ENCODE measurements at regions not wholly inside any gene's neighbourhood (a gene's known extent, or its start where the extent isn't known, plus 50 kb on each side); places are given as distances from the start of the nearest gene placed in this dataset.
"Not testable (repeated sequence)": the region's sequence is repeated elsewhere in the genome, so short reads cannot be mapped to it uniquely, and the experiment has no call there.

DNA sequence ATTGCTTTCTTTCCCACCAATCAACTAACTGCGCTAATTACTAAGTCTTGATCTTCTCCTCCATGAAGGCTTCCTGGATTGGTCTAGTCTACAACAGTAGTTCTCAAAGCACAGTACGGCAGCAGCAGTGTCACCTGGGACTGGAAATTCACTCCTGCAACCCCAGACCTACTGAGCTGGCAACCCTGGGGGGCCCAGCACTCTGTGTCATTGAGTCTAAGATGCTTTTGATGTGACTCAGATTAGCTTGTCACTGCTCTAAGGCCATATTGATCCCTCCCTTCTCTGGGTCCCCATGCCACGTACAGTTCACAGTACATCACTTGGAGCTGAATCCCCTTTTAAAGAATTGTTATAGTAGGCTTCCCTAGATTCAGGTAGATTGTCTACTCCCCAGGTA lies 65.7 kb upstream of the KMT2C start:
- Mint-ChIP-seq H3K4me1 (no peaks in the 10 kb centered on the region), H3K36me3 (ENCODE audit: low read depth) (no peaks in the 10 kb centered on the region), H3K27ac (ENCODE audit: unreplicated experiment) (no peak overlapping the region), H3K27me3 (ENCODE audit: low read depth) (no peaks in the 10 kb centered on the region), H3K9me3 (no peaks in the 10 kb centered on the region), H3K4me3 (no peak overlapping the region)
- DNase-seq (ENCODE audit: low read depth, low spot score), result no peak
- TF ChIP-seq, protein P1, sequence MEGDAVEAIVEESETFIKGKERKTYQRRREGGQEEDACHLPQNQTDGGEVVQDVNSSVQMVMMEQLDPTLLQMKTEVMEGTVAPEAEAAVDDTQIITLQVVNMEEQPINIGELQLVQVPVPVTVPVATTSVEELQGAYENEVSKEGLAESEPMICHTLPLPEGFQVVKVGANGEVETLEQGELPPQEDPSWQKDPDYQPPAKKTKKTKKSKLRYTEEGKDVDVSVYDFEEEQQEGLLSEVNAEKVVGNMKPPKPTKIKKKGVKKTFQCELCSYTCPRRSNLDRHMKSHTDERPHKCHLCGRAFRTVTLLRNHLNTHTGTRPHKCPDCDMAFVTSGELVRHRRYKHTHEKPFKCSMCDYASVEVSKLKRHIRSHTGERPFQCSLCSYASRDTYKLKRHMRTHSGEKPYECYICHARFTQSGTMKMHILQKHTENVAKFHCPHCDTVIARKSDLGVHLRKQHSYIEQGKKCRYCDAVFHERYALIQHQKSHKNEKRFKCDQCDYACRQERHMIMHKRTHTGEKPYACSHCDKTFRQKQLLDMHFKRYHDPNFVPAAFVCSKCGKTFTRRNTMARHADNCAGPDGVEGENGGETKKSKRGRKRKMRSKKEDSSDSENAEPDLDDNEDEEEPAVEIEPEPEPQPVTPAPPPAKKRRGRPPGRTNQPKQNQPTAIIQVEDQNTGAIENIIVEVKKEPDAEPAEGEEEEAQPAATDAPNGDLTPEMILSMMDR (conservative IDR thresholded peaks at IDR 0.05), result no peak

GRCh38 chr7:152499969-152500368 lies 64.2 kb upstream of the KMT2C start:
- H3K4me1 Mint-ChIP-seq; H3K4me3 Mint-ChIP-seq; H3K36me3 Mint-ChIP-seq (ENCODE audit: low read depth); H3K27ac Mint-ChIP-seq (ENCODE audit: unreplicated experiment); H3K9me3 Mint-ChIP-seq; H3K27me3 Mint-ChIP-seq (ENCODE audit: low read depth); DNase-seq (ENCODE audit: low read depth, low spot score): not testable (repeated sequence)

- TF ChIP-seq, protein P1 (conservative IDR thresholded peaks at IDR 0.05), result no peak
- no peak overlapping the region for H3K4me3 Mint-ChIP-seq
- no peaks in the 10 kb centered on the region for H3K27me3 Mint-ChIP-seq (ENCODE audit: low read depth)
- no peaks in the 10 kb centered on the region for H3K36me3 Mint-ChIP-seq (ENCODE audit: low read depth)
- H3K9me3 Mint-ChIP-seq, result no peaks in the 10 kb centered on the region
- DNase-seq (ENCODE audit: low read depth, low spot score), result no peak
- no peak overlapping the region for H3K27ac Mint-ChIP-seq (ENCODE audit: unreplicated experiment)
- no peaks in the 10 kb centered on the region for H3K4me1 Mint-ChIP-seq
These were observed 60.1 kb upstream of the KMT2C start for GRCh38 chr7:152495867-152496266.

- TF ChIP-seq, protein P1 (conservative IDR thresholded peaks at IDR 0.05), result no peak
- no peak overlapping the region for H3K4me3 Mint-ChIP-seq
- no peaks in the 10 kb centered on the region for H3K9me3 Mint-ChIP-seq
- no peak overlapping the region for H3K27ac Mint-ChIP-seq (ENCODE audit: unreplicated experiment)
- H3K4me1 Mint-ChIP-seq, result no peaks in the 10 kb centered on the region
- no peak for DNase-seq (ENCODE audit: low read depth, low spot score)
- no peaks in the 10 kb centered on the region for H3K36me3 Mint-ChIP-seq (ENCODE audit: low read depth)
- H3K27me3 Mint-ChIP-seq (ENCODE audit: low read depth), result no peaks in the 10 kb centered on the region
These were observed 57.1 kb upstream of the KMT2C start for GRCh38 chr7:152492952-152493351.

DNA sequence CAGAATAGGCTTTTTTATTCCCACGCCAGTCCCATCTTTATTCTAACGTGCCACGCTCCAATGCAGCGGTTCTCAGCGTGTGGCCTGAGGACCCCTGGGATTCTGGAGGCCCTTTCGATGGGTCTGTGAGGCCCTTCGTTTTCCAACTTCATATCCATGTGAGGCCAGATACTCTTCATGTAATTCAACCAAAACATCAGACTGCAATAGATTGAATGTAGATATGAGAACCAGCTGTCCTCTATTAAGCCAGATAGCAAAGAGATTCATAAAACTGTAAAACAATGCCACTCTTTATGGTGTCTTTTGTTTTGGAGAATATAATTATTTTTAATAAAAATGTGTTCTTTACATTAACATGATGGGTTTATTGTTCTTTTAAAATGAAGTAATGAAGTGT lies 53.2 kb upstream of the KMT2C start:
- Mint-ChIP-seq H3K4me1 (peaks cover 6% of the 10 kb centered on the region), H3K27me3 (ENCODE audit: low read depth) (no peaks in the 10 kb centered on the region), H3K4me3 (no peak overlapping the region), H3K9me3 (no peaks in the 10 kb centered on the region), H3K27ac (ENCODE audit: unreplicated experiment) (no peak overlapping the region), H3K36me3 (ENCODE audit: low read depth) (no peaks in the 10 kb centered on the region)
- no peak for DNase-seq (ENCODE audit: low read depth, low spot score)
- TF ChIP-seq, protein P1 (conservative IDR thresholded peaks at IDR 0.05), result no peak

- Mint-ChIP-seq H3K4me3 (no peak overlapping the region), H3K27ac (ENCODE audit: unreplicated experiment) (no peak overlapping the region), H3K36me3 (ENCODE audit: low read depth) (no peaks in the 10 kb centered on the region), H3K4me1 (peaks cover 6% of the 10 kb centered on the region), H3K27me3 (ENCODE audit: low read depth) (no peaks in the 10 kb centered on the region), H3K9me3 (no peaks in the 10 kb centered on the region)
- TF ChIP-seq, protein P1 (conservative IDR thresholded peaks at IDR 0.05), result no peak
- no peak for DNase-seq (ENCODE audit: low read depth, low spot score)
These were observed 51.2 kb upstream of the KMT2C start for GRCh38 chr7:152486968-152487367.

All from neural crest cell (in vitro differentiated cells).